ENCODE measurements at regions not wholly inside any gene's neighbourhood (a gene's known extent, or its start where the extent isn't known, plus 50 kb on each side); places are given as distances from the start of the nearest gene placed in this dataset.

- no peak for DNase-seq
- H3K27ac ChIP-seq (ENCODE audit: low read depth, low read length) = no peak overlapping the region
- H3K36me3 ChIP-seq (ENCODE audit: insufficient read depth, low read length) = no peaks in the 10 kb centered on the region
- Mint-ChIP-seq H3K27me3 (no peaks in the 10 kb centered on the region), H3K9me3 (peaks cover 0 to 2% (median 0%) of the 10 kb centered on the region in 5 donors), H3K4me3 (no peak overlapping the region), H3K4me1 (no peaks in the 10 kb centered on the region), H3K27ac (no peak overlapping the region), H3K36me3 (no peaks in the 10 kb centered on the region)
- ChIA-PET CTCF (interaction anchor here (1.1 kb wide), 1 partner anchor 13 kb away, joined by 3 read pairs; no protein-coding TSS in a partner anchor), POLR2A (no interaction called here)
- H3K27me3 ChIP-seq (ENCODE audit: insufficient read depth, low read length, poor library complexity, severe bottlenecking) = no peaks in the 10 kb centered on the region
- H3K4me1 ChIP-seq (ENCODE audit: insufficient read depth, low read length) = no peaks in the 10 kb centered on the region
- H3K9me3 ChIP-seq (ENCODE audit: low read length) = no peaks in the 10 kb centered on the region
- H3K4me3 ChIP-seq (ENCODE audit: low read length) = no peak overlapping the region
Observed at GRCh38 chr6:82645536-82646230, 282.1 kb downstream of the TPBG start.

- H3K27me3 Mint-ChIP-seq = no peaks in the 10 kb centered on the region
- POLR2A ChIA-PET = no interaction called here
- Histone ChIP-seq H3K4me3 (ENCODE audit: low read length) (no peak overlapping the region), H3K4me1 (ENCODE audit: insufficient read depth, low read length) (no peaks in the 10 kb centered on the region), H3K36me3 (ENCODE audit: insufficient read depth, low read length) (no peaks in the 10 kb centered on the region), H3K27ac (ENCODE audit: low read depth, low read length) (no peak overlapping the region), H3K27me3 (ENCODE audit: insufficient read depth, low read length, poor library complexity, severe bottlenecking) (no peaks in the 10 kb centered on the region), H3K9me3 (ENCODE audit: low read length) (no peaks in the 10 kb centered on the region)
- peaks cover 0 to 2% (median 0%) of the 10 kb centered on the region in 5 donors for H3K9me3 Mint-ChIP-seq
- CTCF ChIA-PET = interaction anchor here (1.1 kb wide), 1 partner anchor 12 kb away, joined by 3 read pairs; no protein-coding TSS in a partner anchor
- no peak overlapping the region for H3K27ac Mint-ChIP-seq
- no peaks in the 10 kb centered on the region for H3K4me1 Mint-ChIP-seq
- H3K4me3 Mint-ChIP-seq = no peak overlapping the region
- DNase-seq = no peak
- no peaks in the 10 kb centered on the region for H3K36me3 Mint-ChIP-seq
Observed at GRCh38 chr6:82646231-82646615, 282.6 kb downstream of the TPBG start.

- H3K27ac ChIP-seq (ENCODE audit: low read depth, low read length) = no peak overlapping the region
- DNase-seq = no peak
- CTCF ChIA-PET = no interaction called here
- no peak overlapping the region for H3K4me3 ChIP-seq (ENCODE audit: low read length)
- Mint-ChIP-seq H3K4me3 (no peak overlapping the region), H3K36me3 (no peaks in the 10 kb centered on the region), H3K9me3 (peaks cover 0 to 2% (median 0%) of the 10 kb centered on the region in 5 donors), H3K4me1 (no peaks in the 10 kb centered on the region), H3K27me3 (no peaks in the 10 kb centered on the region), H3K27ac (no peak overlapping the region)
- H3K9me3 ChIP-seq (ENCODE audit: low read length) = no peaks in the 10 kb centered on the region
- POLR2A ChIA-PET = no interaction called here
- no peaks in the 10 kb centered on the region for H3K27me3 ChIP-seq (ENCODE audit: insufficient read depth, low read length, poor library complexity, severe bottlenecking)
- no peaks in the 10 kb centered on the region for H3K36me3 ChIP-seq (ENCODE audit: insufficient read depth, low read length)
- H3K4me1 ChIP-seq (ENCODE audit: insufficient read depth, low read length) = no peaks in the 10 kb centered on the region
Observed at GRCh38 chr6:82651845-82652335, 288.3 kb downstream of the TPBG start.

- ChIA-PET CTCF (no interaction called here), POLR2A (no interaction called here)
- Histone ChIP-seq H3K27me3 (ENCODE audit: insufficient read depth, low read length, poor library complexity, severe bottlenecking) (no peaks in the 10 kb centered on the region), H3K4me3 (ENCODE audit: low read length) (no peak overlapping the region), H3K4me1 (ENCODE audit: insufficient read depth, low read length) (no peaks in the 10 kb centered on the region), H3K9me3 (ENCODE audit: low read length) (no peaks in the 10 kb centered on the region), H3K36me3 (ENCODE audit: insufficient read depth, low read length) (no peaks in the 10 kb centered on the region), H3K27ac (ENCODE audit: low read depth, low read length) (no peak overlapping the region)
- no peaks in the 10 kb centered on the region for H3K4me1 Mint-ChIP-seq
- H3K9me3 Mint-ChIP-seq = peaks cover 14 to 24% (median 16%) of the 10 kb centered on the region in 5 donors
- peaks cover 0 to 2% (median 0%) of the 10 kb centered on the region in 3 donors for H3K36me3 Mint-ChIP-seq
- H3K27ac Mint-ChIP-seq = no peak overlapping the region
- H3K4me3 Mint-ChIP-seq = no peak overlapping the region
- H3K27me3 Mint-ChIP-seq = peaks cover 0 to 8% of the 10 kb centered on the region in 2 donors
- DNase-seq = no peak
Observed at GRCh38 chr6:82679232-82679631, 315.6 kb downstream of the TPBG start.

- Histone ChIP-seq H3K27me3 (ENCODE audit: insufficient read depth, low read length, poor library complexity, severe bottlenecking) (no peaks in the 10 kb centered on the region), H3K27ac (ENCODE audit: low read depth, low read length) (no peak overlapping the region), H3K4me3 (ENCODE audit: low read length) (no peak overlapping the region), H3K9me3 (ENCODE audit: low read length) (no peaks in the 10 kb centered on the region), H3K4me1 (ENCODE audit: insufficient read depth, low read length) (no peaks in the 10 kb centered on the region), H3K36me3 (ENCODE audit: insufficient read depth, low read length) (no peaks in the 10 kb centered on the region)
- Mint-ChIP-seq H3K27me3 (peaks cover 0 to 10% of the 10 kb centered on the region in 2 donors), H3K4me3 (no peak overlapping the region), H3K4me1 (no peaks in the 10 kb centered on the region), H3K36me3 (peaks cover 0 to 2% (median 0%) of the 10 kb centered on the region in 3 donors), H3K27ac (no peak overlapping the region), H3K9me3 (peaks cover 14 to 24% (median 17%) of the 10 kb centered on the region in 5 donors)
- ChIA-PET POLR2A (no interaction called here), CTCF (no interaction called here)
- DNase-seq = no peak
Observed at GRCh38 chr6:82680192-82680591, 316.6 kb downstream of the TPBG start.

GRCh38 chr6:82681119-82681714, 317.6 kb downstream of the TPBG start:
- Mint-ChIP-seq H3K4me3 (no peak overlapping the region), H3K27me3 (peaks cover 0 to 15% of the 10 kb centered on the region in 2 donors), H3K36me3 (peaks cover 0 to 2% (median 0%) of the 10 kb centered on the region in 3 donors), H3K27ac (no peak overlapping the region), H3K4me1 (no peaks in the 10 kb centered on the region), H3K9me3 (peaks cover 9 to 24% (median 16%) of the 10 kb centered on the region in 5 donors)
- H3K4me3 ChIP-seq (ENCODE audit: low read length) = no peak overlapping the region
- ChIA-PET POLR2A (no interaction called here), CTCF (no interaction called here)
- H3K27ac ChIP-seq (ENCODE audit: low read depth, low read length) = no peak overlapping the region
- no peaks in the 10 kb centered on the region for H3K4me1 ChIP-seq (ENCODE audit: insufficient read depth, low read length)
- no peaks in the 10 kb centered on the region for H3K9me3 ChIP-seq (ENCODE audit: low read length)
- no peak for DNase-seq
- H3K27me3 ChIP-seq (ENCODE audit: insufficient read depth, low read length, poor library complexity, severe bottlenecking) = no peaks in the 10 kb centered on the region
- no peaks in the 10 kb centered on the region for H3K36me3 ChIP-seq (ENCODE audit: insufficient read depth, low read length)

GRCh38 chr6:82686719-82687118, 323.1 kb downstream of the TPBG start:
- Histone ChIP-seq H3K27me3 (ENCODE audit: insufficient read depth, low read length, poor library complexity, severe bottlenecking) (no peaks in the 10 kb centered on the region), H3K4me1 (ENCODE audit: insufficient read depth, low read length) (no peaks in the 10 kb centered on the region), H3K9me3 (ENCODE audit: low read length) (no peaks in the 10 kb centered on the region), H3K36me3 (ENCODE audit: insufficient read depth, low read length) (no peaks in the 10 kb centered on the region), H3K27ac (ENCODE audit: low read depth, low read length) (no peak overlapping the region), H3K4me3 (ENCODE audit: low read length) (no peak overlapping the region)
- no peak overlapping the region for H3K27ac Mint-ChIP-seq
- H3K4me1 Mint-ChIP-seq = no peaks in the 10 kb centered on the region
- no peaks in the 10 kb centered on the region for H3K36me3 Mint-ChIP-seq
- peaks cover 0 to 3% (median 0%) of the 10 kb centered on the region in 5 donors for H3K9me3 Mint-ChIP-seq
- CTCF ChIA-PET = no interaction called here
- peaks cover 2 to 8% of the 10 kb centered on the region in 2 donors for H3K27me3 Mint-ChIP-seq
- H3K4me3 Mint-ChIP-seq = no peak overlapping the region
- POLR2A ChIA-PET = no interaction called here
- DNase-seq = no peak

GRCh38 chr6:82687855-82688254, 324.2 kb downstream of the TPBG start:
- Histone ChIP-seq H3K4me3 (ENCODE audit: low read length) (no peak overlapping the region), H3K4me1 (ENCODE audit: insufficient read depth, low read length) (no peaks in the 10 kb centered on the region), H3K9me3 (ENCODE audit: low read length) (no peaks in the 10 kb centered on the region), H3K27ac (ENCODE audit: low read depth, low read length) (no peak overlapping the region), H3K27me3 (ENCODE audit: insufficient read depth, low read length, poor library complexity, severe bottlenecking) (no peaks in the 10 kb centered on the region), H3K36me3 (ENCODE audit: insufficient read depth, low read length) (no peaks in the 10 kb centered on the region)
- no peak overlapping the region for H3K27ac Mint-ChIP-seq
- H3K36me3 Mint-ChIP-seq = no peaks in the 10 kb centered on the region
- no peaks in the 10 kb centered on the region for H3K4me1 Mint-ChIP-seq
- CTCF ChIA-PET = no interaction called here
- no peak for DNase-seq
- peaks cover 6 to 8% of the 10 kb centered on the region in 2 donors for H3K27me3 Mint-ChIP-seq
- POLR2A ChIA-PET = no interaction called here
- H3K9me3 Mint-ChIP-seq = peaks cover 0 to 3% (median 0%) of the 10 kb centered on the region in 5 donors
- H3K4me3 Mint-ChIP-seq = no peak overlapping the region
